ENCODE measurements at regions not wholly inside any gene's neighbourhood (a gene's known extent, or its start where the extent isn't known, plus 50 kb on each side); places are given as distances from the start of the nearest gene placed in this dataset.

GRCh38 chr9:78919701-78920100 lies 622.8 kb downstream of the PSAT1 start:
- no peaks in the 10 kb centered on the region for H3K79me2 ChIP-seq (ENCODE audit: control insufficient read depth in 1 of 2, insufficient read depth in 2 of 2, low read length in 2 of 2)
- no peaks in the 10 kb centered on the region for H4K20me1 ChIP-seq (replicated peaks in 1 of 2; ENCODE audit: control insufficient read depth in 1 of 2, insufficient read depth in 2 of 2, low read length in 2 of 2)
- H2AFZ ChIP-seq (ENCODE audit: low read length) = no peak overlapping the region
- no peak overlapping the region for H4K8ac ChIP-seq (ENCODE audit: extremely low read depth, insufficient read depth, low read length)
- H3K9me3 ChIP-seq (ENCODE audit: insufficient read depth in 2 of 2, low read depth in 1 of 2, low read length in 1 of 2) = peaks cover 10 to 13% of the 10 kb centered on the region in 2 experiments
- DNase-seq (ENCODE audit: low read depth in 1 of 2, low spot score in 2 of 2) (no peak), FAIRE-seq (no peak)
- no peak overlapping the region for H3K23ac ChIP-seq (ENCODE audit: insufficient read length)
- no peak overlapping the region for H2BK120ac ChIP-seq (replicated peaks; ENCODE audit: low read depth, low read length)
- H2BK15ac ChIP-seq (ENCODE audit: low read length) = no peak overlapping the region
- H4K5ac ChIP-seq (ENCODE audit: insufficient read length, low read depth, low read length) = no peak overlapping the region
- no peaks in the 10 kb centered on the region for H3K4me1 ChIP-seq (replicated peaks in 1 of 4; ENCODE audit: control insufficient read depth in 3 of 4, insufficient read depth in 4 of 4, low read length in 3 of 4)
- no peak overlapping the region for H3K4ac ChIP-seq (replicated peaks; ENCODE audit: insufficient read length, low read depth, low read length)
- H3K79me1 ChIP-seq (ENCODE audit: low read depth, low read length) = no peaks in the 10 kb centered on the region
- ChIA-PET CTCF (ENCODE audit: partially characterized antibody) (no interaction called here), POLR2A (ENCODE audit: partially characterized antibody) (no interaction called here)
- no peaks in the 10 kb centered on the region for H3K36me3 ChIP-seq (ENCODE audit: control insufficient read depth in 2 of 4, insufficient read depth in 4 of 4, low read length in 3 of 4)
- 97% methylated on average over 2 of the region's 2 CpGs; no CpG with 5 or more reads in 1 of the 2 experiments for WGBS, 2 experiments (ENCODE audit: extremely low coverage in 1 of 2, insufficient coverage in 1 of 2, insufficient read length in 1 of 2, insufficient replicate concordance in 2 of 2, low coverage in 1 of 2, low lambda C conversion rate in 2 of 2, missing lambda C conversion rate in 1 of 2)
- H2BK5ac ChIP-seq (ENCODE audit: low read depth, low read length) = no peak overlapping the region
- no peak overlapping the region for H3K18ac ChIP-seq (ENCODE audit: extremely low read depth, low read length)
- H3K23me2 ChIP-seq (ENCODE audit: low read depth, low read length) = no peaks in the 10 kb centered on the region
- no peak overlapping the region for H2AK5ac ChIP-seq (ENCODE audit: low read depth, low read length)
- H3K27me3 ChIP-seq (replicated peaks in 1 of 4; ENCODE audit: control insufficient read depth in 3 of 4, extremely low read depth in 1 of 4, insufficient read depth in 3 of 4, low read length in 3 of 4) = no peaks in the 10 kb centered on the region
- H2BK20ac ChIP-seq (ENCODE audit: low read length) = no peak overlapping the region
- no peak overlapping the region for H3K14ac ChIP-seq (ENCODE audit: insufficient read length)
- H3K56ac ChIP-seq (replicated peaks; ENCODE audit: insufficient read length, low read depth, low read length) = no peak overlapping the region
- H3K4me3 ChIP-seq (ENCODE audit: extremely low read depth in 1 of 4, insufficient read depth in 2 of 4, low read depth in 3 of 4, low read length in 4 of 4) = no peak overlapping the region
- H3K4me2 ChIP-seq (ENCODE audit: insufficient read depth in 1 of 2, low read depth in 2 of 2, low read length in 2 of 2) = no peak overlapping the region
- H3K27ac ChIP-seq (ENCODE audit: low read depth, low read length) = no peak overlapping the region
- H2BK12ac ChIP-seq (ENCODE audit: low read depth, low read length) = no peak overlapping the region
- H4K91ac ChIP-seq (replicated peaks; ENCODE audit: insufficient read length, low read length) = no peak overlapping the region
- H3K9ac ChIP-seq (replicated peaks in 1 of 4; ENCODE audit: extremely low read depth in 1 of 4, low read depth in 3 of 4, low read length in 3 of 4) = no peak overlapping the region
- TF ChIP-seq NANOG (IDR thresholded peaks at IDR 0.05; ENCODE audit: insufficient read depth, low read depth, low read length, poor library complexity, severe bottlenecking) (no peak), TAF1 (IDR thresholded peaks at IDR 0.05; ENCODE audit: low read depth, low read length) (no peak)
